ENCODE measurements at regions not wholly inside any gene's neighbourhood (a gene's known extent, or its start where the extent isn't known, plus 50 kb on each side); places are given as distances from the start of the nearest gene placed in this dataset.
"Not testable (repeated sequence)": the region's sequence is repeated elsewhere in the genome, so short reads cannot be mapped to it uniquely, and the experiment has no call there.

- no peak for DNase-seq (ENCODE audit: low read depth)
- no peak for TF ChIP-seq CTCF (IDR thresholded peaks at IDR 0.05; ENCODE audit: insufficient read depth, low read depth, low read length, missing control alignments)
- no peak overlapping the region for H3K4me3 ChIP-seq (ENCODE audit: low read length)
These were observed 93.2 kb upstream of the JARID2 start for GRCh38 chr6:15152700-15153099.

- no peak overlapping the region for H3K4me3 ChIP-seq (ENCODE audit: low read length)
- TF ChIP-seq CTCF (IDR thresholded peaks at IDR 0.05; ENCODE audit: insufficient read depth, low read depth, low read length, missing control alignments) = no peak
- DNase-seq (ENCODE audit: low read depth) = no peak
These were observed 92.7 kb upstream of the JARID2 start for GRCh38 chr6:15153191-15153590.

GRCh38 chr6:15157479-15157878 lies 88.4 kb upstream of the JARID2 start:
- DNase-seq (ENCODE audit: low read depth) = no peak
- no peak for TF ChIP-seq CTCF (IDR thresholded peaks at IDR 0.05; ENCODE audit: insufficient read depth, low read depth, low read length, missing control alignments)

GRCh38 chr6:15158821-15159619 lies 86.8 kb upstream of the JARID2 start:
- TF ChIP-seq CTCF (IDR thresholded peaks at IDR 0.05; ENCODE audit: insufficient read depth, low read depth, low read length, missing control alignments) = no peak
- H3K4me3 ChIP-seq (ENCODE audit: low read length) = no peak overlapping the region
- DNase-seq (ENCODE audit: low read depth) = no peak

More at GRCh38 chr6:15157479-15157878, 88.4 kb upstream of the JARID2 start:
- H3K4me3 ChIP-seq (ENCODE audit: low read length) = no peak overlapping the region

- TF ChIP-seq CTCF (IDR thresholded peaks at IDR 0.05; ENCODE audit: insufficient read depth, low read depth, low read length, missing control alignments) = no peak
- DNase-seq (ENCODE audit: low read depth) = peak; percentile 10
These were observed 85.1 kb upstream of the JARID2 start for GRCh38 chr6:15160812-15161211.

GRCh38 chr6:15164855-15165254 lies 81.0 kb upstream of the JARID2 start:
- not testable (repeated sequence) for H3K4me3 ChIP-seq (ENCODE audit: low read length); DNase-seq (ENCODE audit: low read depth)

More at GRCh38 chr6:15160812-15161211, 85.1 kb upstream of the JARID2 start:
- no peak overlapping the region for H3K4me3 ChIP-seq (ENCODE audit: low read length)

- H3K4me3 ChIP-seq (ENCODE audit: low read length) = no peak overlapping the region
- DNase-seq (ENCODE audit: low read depth) = no peak
- TF ChIP-seq CTCF (IDR thresholded peaks at IDR 0.05; ENCODE audit: insufficient read depth, low read depth, low read length, missing control alignments) = no peak
These were observed 79.7 kb upstream of the JARID2 start for GRCh38 chr6:15166121-15166520.
